ENCODE measurements at regions not wholly inside any gene's neighbourhood (a gene's known extent, or its start where the extent isn't known, plus 50 kb on each side); places are given as distances from the start of the nearest gene placed in this dataset.

DNA sequence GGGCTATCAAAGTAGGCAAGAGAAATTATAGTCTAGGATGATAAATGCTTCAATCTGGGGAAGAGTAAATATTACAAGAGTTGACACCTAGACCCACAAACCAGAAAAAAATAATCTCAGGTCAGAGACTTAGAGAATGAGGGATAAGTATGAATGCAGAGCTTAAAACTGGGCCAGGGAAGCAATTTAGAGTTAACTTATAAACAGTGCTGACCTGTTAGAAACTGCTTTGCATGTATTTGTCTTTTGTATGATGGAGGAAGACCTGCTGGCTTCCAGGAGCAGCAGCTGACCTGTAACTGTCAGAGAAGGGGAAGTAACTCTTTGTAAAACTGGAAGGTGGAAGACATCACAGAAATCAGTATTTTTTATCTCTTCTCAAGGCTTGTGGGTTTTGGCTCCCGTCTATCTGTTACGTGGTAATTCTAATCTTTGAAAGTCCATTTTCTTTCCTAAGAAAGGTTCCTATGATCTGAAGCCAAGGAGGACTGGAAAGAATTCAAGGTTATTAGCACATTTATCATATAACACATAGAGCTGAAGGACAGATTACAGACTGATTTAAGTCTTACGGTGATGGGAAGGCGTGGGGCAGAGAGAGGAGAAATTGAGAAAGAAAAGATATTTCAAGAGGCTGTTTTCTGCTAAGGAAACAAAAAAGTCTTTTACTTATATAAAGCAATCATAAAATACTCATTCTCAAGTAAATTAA is 114.7 kb upstream of the ADAMTS19 start:
- TF ChIP-seq, protein P1, sequence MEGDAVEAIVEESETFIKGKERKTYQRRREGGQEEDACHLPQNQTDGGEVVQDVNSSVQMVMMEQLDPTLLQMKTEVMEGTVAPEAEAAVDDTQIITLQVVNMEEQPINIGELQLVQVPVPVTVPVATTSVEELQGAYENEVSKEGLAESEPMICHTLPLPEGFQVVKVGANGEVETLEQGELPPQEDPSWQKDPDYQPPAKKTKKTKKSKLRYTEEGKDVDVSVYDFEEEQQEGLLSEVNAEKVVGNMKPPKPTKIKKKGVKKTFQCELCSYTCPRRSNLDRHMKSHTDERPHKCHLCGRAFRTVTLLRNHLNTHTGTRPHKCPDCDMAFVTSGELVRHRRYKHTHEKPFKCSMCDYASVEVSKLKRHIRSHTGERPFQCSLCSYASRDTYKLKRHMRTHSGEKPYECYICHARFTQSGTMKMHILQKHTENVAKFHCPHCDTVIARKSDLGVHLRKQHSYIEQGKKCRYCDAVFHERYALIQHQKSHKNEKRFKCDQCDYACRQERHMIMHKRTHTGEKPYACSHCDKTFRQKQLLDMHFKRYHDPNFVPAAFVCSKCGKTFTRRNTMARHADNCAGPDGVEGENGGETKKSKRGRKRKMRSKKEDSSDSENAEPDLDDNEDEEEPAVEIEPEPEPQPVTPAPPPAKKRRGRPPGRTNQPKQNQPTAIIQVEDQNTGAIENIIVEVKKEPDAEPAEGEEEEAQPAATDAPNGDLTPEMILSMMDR (conservative IDR thresholded peaks at IDR 0.05): no peak
- TF ChIP-seq EZH2 (IDR thresholded peaks at IDR 0.05; ENCODE audit: low read depth): no peak

Data from PC-9 (cell line).